ENCODE measurements at regions not wholly inside any gene's neighbourhood (a gene's known extent, or its start where the extent isn't known, plus 50 kb on each side); places are given as distances from the start of the nearest gene placed in this dataset.
A peak's percentile ranks its signal among the peaks of the same experiment; 100 is the strongest.
"Not testable (repeated sequence)": the region's sequence is repeated elsewhere in the genome, so short reads cannot be mapped to it uniquely, and the experiment has no call there.

GRCh38 chr7:65317372-65317771 is 56.3 kb upstream of the ZNF92 start:
- no peak for DNase-seq (ENCODE audit: low read depth in 2 of 2)

DNA sequence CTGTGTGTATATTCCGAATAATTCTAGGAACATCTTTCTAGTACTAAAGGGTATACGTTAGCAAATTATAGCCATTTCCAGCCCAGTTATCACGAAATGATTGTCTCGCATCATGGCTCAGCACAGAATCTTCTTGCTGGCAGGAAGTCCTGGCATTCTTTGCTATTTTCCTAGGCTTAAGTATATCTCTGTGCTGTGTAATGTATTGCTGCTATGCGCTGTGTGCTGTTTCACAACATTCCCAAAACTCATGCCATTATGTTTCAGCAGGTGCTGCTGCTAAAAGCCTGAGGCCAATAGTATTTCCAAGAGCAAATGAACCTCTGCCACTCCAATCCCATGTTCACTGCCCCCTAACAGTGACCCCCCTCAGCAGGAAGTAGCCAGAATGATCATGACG is 62.9 kb upstream of the ZNF92 start:
- DNase-seq (ENCODE audit: low read depth in 2 of 2), result no peak

- no peak for DNase-seq (ENCODE audit: low read depth in 2 of 2)
Observed at GRCh38 chr7:65308300-65308678, 65.4 kb upstream of the ZNF92 start.

- DNase-seq (ENCODE audit: low read depth in 2 of 2), result peak; percentile 73 to 86
Observed at GRCh38 chr7:65307651-65308299, 65.9 kb upstream of the ZNF92 start.

DNA sequence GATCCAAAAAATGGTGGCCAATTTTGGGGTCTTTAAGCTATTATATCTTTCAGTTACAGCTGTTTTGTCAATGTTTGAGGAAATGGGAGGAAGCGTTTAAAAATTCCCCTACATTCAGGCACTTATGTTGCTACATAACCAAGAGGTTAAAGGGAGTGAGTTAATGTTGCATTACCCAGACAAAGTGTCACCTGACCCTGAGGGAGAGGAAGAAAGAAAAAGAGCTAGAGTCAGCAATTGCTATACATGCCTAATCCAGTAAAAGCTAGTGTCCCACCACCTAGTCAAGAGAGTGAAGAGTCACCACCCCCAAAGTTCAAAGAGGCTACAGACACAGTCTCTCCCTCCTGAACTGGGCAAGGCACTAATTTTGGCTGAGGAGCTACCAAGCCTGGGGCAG is 69.5 kb upstream of the ZNF92 start:
- DNase-seq (ENCODE audit: low read depth in 2 of 2), result no peak

- DNase-seq (ENCODE audit: low read depth in 2 of 2), result no peak
Observed at GRCh38 chr7:65302883-65303282, 70.8 kb upstream of the ZNF92 start.

- no peak for DNase-seq (ENCODE audit: low read depth in 2 of 2)
Observed at GRCh38 chr7:65301007-65301406, 72.6 kb upstream of the ZNF92 start.

GRCh38 chr7:65295409-65295808 is 78.2 kb upstream of the ZNF92 start:
- DNase-seq (ENCODE audit: low read depth in 2 of 2), result no peak

- DNase-seq (ENCODE audit: low read depth in 2 of 2), result not testable (repeated sequence)
Observed at GRCh38 chr7:65290340-65290739, 83.3 kb upstream of the ZNF92 start.

DNA sequence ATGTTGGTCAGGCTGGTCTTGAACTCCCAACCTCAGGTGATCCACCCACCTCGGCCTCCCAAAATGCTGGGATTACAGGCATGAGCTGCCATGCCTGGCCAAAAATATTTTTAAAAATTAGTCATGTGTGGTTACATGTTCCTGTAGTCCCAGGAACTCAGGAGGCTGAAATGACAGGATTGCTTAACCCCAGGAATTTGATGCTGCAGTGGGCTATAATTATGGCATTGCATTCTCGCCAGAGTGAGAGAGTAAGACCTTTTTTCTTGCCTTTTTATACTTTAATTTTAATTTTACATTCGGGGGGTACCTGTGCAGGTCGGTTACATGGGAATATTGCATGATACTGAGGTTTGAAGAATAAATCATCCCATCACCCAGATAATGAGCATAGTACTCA is 86.6 kb upstream of the ZNF92 start:
- DNase-seq (ENCODE audit: low read depth in 2 of 2), result no peak

DNA sequence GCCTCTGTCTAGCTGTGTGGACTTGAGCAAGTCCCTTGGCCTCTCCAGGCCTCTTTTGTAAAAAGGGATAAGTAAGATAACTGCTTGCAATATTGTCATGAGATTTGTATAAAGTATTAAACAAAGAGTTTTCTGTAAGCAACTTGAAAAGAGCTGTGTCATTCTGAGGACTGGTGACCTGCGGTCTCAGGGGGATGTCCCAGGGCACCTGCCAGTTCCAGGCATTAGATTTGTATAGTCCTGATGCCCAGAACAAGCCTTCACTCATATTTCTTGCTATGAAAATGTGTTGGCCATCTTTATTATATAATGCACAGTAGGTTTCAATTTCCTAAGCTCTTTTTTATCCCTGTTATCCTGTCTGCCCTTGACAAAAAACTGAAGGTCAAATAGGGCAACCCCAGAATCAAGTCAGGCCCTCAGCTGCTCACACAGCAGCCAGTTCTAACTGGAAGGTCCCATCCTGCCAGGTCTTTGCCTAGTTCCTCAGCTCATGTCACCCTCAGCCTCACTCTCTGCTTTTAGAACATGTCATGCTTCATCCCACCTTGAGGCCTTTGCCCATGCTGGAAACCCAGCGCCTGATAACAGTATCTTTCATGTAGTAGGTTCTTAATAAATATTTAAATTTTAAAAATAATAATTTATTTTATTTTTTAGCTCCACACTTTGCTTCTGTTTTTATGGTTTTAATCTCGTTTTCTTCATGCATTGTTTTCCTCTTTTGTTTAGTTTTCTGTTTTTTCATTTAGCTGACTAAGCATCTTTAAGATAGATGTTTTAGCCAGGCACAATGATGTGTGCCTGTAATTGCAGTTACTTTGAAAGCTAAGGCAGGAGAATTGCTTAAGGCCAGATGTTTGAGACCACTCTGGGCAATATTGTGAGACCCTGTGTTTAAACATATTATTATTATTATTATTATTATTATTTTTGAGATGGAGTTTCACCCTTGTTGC is 87.5 kb upstream of the ZNF92 start:
- no peak for DNase-seq (ENCODE audit: low read depth in 2 of 2)

DNA sequence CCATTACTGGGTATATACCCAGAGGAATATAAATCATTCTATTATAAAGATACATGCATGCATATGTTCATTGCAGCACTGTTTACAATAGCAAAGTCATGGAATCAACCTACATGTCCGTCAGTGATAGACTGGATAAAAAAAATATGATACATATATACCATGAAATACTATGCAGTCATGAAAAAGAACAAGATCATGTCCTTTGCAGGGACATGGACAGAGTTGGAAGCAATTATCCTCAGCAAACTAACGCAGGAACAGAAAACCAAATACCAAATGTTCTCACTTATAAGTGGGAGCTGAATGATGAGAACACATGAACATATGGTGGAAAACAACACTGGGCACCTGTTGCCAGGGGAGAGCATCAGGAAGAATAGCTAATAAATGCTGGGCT is 88.4 kb upstream of the ZNF92 start:
- not testable (repeated sequence) for DNase-seq (ENCODE audit: low read depth in 2 of 2)

DNA sequence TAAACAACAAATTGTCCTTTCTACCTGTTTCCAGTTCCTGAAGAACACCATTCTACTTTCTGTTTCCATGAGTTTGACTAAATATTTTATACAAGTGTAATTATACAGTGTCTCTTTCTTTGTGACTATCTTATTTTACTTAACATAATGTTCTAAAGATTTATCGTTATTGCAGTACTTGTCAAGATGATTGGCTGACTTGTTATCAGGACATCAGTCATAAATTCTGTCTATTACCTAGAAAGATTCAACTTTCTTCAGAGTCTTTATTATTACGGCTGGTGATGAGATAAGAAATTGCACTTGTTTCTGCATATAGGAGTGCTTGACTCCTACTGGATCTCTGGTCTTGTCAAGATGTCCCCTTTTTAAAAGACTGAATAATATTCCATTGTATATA is 93.9 kb upstream of the ZNF92 start:
- no peak for DNase-seq (ENCODE audit: low read depth in 2 of 2)

- no peak for DNase-seq (ENCODE audit: low read depth in 2 of 2)
Observed at GRCh38 chr7:65276822-65277221, 96.8 kb upstream of the ZNF92 start.

GRCh38 chr7:65271502-65271901 is 102.2 kb upstream of the ZNF92 start:
- not testable (repeated sequence) for DNase-seq (ENCODE audit: low read depth in 2 of 2)

DNA sequence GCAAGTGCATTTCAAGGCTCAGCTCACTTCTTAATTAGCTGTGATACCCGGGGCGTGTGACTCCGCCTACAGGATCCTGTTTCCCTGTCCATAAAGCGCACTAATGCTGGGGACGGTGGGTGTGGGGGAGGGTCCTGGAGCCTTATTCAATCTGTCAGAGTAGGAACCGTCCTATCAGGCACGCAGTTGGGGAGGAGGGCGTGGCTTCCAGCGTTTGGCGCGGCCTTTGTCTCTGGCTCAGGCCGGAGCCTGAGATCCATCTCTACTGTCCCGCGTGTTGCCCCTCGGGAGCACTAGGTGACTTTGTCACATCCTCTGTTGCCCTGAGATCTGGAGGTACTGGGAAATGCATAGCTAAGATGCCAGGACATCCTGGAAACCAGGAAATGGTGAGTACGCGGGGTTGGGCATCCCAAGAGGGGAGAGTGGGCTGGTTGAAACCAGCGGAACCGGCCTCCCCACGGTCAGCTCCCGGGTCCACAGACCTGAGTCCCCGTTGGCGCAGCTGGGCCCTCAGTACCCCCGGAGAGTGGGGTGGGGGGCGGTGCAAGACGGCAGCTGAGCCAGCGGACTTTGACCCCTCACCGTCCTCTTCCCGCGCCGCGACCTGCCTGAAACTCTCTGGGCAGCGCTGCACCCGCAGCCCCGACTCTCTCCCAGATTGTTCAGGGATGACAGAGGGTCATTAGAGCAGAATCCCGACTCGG is 104.4 kb upstream of the ZNF92 start:
- peak; percentile 44 to 86 for DNase-seq (ENCODE audit: low read depth in 2 of 2)

DNA sequence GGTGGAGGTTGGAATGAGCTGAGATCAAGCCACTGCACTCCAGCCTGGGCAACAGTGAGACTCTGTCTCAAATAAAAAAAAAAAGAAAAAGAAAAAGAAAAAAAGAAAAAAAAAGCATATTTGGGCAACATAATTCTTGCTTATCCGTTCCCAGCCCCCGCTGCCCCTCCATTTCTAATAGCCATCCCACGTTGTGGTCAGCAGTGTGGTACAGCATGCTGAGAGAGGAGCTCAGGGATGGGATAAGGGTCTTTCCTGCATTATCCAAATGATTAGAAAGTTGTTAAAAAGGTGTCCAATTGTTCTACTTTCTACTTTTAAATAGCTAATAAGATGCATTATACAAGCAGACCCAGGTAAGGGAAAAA is 104.9 kb upstream of the ZNF92 start:
- no peak for DNase-seq (ENCODE audit: low read depth in 2 of 2)

DNA sequence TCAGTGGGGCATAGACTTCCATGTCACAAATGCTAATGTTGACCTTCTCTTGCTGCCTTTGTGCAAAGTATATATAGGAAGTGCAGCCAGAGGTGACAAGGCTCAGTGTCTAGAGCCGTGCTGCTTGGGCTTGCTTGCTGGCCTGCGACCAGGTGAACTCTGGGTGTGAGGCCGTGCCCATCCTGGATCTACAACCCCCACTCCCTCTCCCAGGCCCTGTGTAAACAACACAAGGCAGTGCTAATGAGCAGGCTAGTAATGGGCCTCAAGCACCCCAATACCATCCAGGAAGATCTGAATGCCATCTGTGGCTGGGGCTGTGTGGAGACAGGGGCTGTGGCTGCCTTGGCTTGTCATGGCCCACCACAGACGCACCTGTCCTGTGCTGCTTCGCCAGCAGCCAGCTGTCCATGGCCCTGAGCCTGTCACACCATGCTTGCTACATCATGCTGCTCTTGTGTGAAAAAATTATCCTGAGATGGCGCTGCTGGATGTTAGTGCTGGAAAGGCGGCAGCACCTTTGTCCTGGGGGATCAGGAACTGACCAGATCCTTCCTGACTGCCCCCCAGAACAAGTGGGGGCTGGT is 107.6 kb upstream of the ZNF92 start:
- DNase-seq (ENCODE audit: low read depth in 2 of 2), result no peak

DNA sequence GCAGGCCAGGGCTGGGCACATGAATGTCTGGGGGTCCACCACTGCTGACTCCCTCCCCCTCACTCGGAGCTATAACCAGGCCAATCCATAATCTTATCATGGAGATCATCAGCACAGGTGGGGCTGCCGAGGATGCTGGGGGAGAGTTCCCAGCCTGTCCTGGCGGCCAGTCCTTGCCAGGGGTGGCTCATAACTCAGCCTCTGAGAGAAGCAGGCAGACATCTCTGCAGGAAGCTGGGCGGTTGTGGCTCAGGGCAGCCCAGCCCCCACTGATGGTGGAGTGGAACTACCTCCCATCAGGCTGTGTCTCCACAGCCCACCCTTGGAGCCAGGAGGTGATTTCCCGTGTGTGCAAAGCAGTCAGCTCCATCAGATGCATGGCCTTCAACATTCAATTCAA is 109.4 kb upstream of the ZNF92 start:
- DNase-seq (ENCODE audit: low read depth in 2 of 2), result no peak

GRCh38 chr7:65260673-65261072 is 113.0 kb upstream of the ZNF92 start:
- DNase-seq (ENCODE audit: low read depth in 2 of 2), result not testable (repeated sequence)

DNA sequence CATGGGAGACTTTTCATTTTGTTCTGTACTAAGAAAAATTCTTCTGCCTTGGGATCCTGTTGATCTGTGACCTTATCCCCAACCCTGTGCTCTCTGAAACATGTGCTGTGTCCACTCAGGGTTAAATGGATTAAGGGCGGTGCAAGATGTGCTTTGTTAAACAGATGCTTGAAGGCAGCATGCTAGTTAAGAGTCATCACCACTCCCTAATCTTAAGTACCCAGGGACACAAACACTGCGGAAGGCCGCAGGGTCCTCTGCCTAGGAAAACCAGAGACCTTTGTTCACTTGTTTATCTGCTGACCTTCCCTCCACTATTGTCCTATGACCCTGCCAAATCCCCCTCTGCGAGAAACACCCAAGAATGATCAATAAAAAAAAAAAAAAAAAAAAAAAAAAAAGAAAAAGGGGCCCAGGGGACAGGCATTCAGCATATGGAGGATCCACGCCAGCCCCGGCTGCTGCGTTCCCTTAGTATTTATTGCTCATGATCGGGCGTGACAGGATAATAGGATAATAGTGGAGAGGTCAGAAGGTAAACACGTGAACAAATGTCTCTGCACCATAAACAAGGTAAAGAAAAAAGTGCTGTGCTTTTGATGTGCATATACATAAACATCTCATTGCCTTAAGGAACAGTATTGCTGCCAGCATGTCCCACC is 113.7 kb upstream of the ZNF92 start:
- DNase-seq (ENCODE audit: low read depth in 2 of 2), result not testable (repeated sequence)

Data from lung microvascular endothelial cell (primary cell).